AG04449 (cell line): ENCODE measurements at regions not wholly inside any gene's neighbourhood (a gene's known extent, or its start where the extent isn't known, plus 50 kb on each side); places are given as distances from the start of the nearest gene placed in this dataset.

ENCODE experiments used
- CTCF ChIA-PET: fragments of 350-600 bp; formaldehyde crosslinking; extraction: SDS; loops from one replicate; lab custom pipeline; 2021; ENCODE audit warnings: antibody characterized with exemption; lab: Yijun Ruan, JAX
- POLR2A ChIA-PET: fragments of 400-600, 350-600 bp; formaldehyde crosslinking; extraction: SDS; loops from one replicate; lab custom pipeline; 2020; ENCODE audit warnings: antibody characterized with exemption, inconsistent platforms; lab: Yijun Ruan, JAX
- DNase-seq: peaks from one replicate; pipeline ENCODE4 v3.0.0-alpha.2; 2010; ENCODE audit warnings: low read depth, low spot score
- H3K4me3 ChIP-seq: 2 replicates; pipeline ENCODE4 v1.5.1; 2011; ENCODE audit warnings: low read depth, mild to moderate bottlenecking, control low read depth, low read length
- TF ChIP-seq, protein P1 (sequence below): IDR thresholded peaks from one replicate; pipeline ENCODE4 v1.5.1; 2011; ENCODE audit warnings: mild to moderate bottlenecking, moderate library complexity, low read length, control low read depth, inconsistent platforms; ENCODE audit not compliant: insufficient read depth; ENCODE audit errors: missing control alignments

DNA sequence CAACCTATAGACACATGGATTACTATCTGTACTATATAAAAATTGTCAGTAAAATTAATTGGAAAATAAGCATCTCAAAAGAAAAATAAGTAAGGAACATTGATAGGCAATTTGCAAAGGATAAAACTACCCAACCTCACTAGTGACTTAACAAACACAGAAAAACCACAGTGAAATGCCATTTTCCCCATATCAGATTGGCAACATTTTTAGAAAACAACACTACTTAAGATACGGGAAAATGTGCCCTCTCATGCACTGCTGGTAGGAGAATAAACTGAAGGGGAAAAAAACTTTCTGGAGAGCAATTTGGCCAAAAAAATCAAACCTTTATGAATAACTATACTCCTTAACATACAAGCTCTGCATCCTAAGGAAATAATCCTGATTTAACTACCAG lies 254.0 kb downstream of the DEPDC1B start:
- H3K4me3 ChIP-seq = no peak overlapping the region
- TF ChIP-seq, protein P1, sequence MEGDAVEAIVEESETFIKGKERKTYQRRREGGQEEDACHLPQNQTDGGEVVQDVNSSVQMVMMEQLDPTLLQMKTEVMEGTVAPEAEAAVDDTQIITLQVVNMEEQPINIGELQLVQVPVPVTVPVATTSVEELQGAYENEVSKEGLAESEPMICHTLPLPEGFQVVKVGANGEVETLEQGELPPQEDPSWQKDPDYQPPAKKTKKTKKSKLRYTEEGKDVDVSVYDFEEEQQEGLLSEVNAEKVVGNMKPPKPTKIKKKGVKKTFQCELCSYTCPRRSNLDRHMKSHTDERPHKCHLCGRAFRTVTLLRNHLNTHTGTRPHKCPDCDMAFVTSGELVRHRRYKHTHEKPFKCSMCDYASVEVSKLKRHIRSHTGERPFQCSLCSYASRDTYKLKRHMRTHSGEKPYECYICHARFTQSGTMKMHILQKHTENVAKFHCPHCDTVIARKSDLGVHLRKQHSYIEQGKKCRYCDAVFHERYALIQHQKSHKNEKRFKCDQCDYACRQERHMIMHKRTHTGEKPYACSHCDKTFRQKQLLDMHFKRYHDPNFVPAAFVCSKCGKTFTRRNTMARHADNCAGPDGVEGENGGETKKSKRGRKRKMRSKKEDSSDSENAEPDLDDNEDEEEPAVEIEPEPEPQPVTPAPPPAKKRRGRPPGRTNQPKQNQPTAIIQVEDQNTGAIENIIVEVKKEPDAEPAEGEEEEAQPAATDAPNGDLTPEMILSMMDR = no peak
- no peak for DNase-seq
- ChIA-PET CTCF (no interaction called here), POLR2A (no interaction called here)

DNA sequence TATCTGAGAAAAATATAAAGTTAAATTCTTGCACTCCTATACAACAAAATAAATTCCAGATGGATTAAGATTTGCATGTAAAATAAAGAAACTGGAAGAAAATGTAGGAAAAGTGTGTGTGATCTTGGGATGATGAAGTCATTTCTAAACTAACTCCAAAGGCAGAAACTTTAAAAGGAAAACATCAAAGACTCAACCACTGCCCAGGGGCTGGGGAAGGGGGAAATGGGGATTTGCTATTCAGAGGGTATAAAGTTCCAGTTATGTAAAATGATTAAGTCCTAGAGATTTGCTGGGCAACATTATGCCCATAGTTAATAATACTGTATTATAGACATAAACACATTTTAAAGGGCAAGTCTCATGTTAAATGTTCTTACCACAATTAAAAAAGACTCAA lies 254.5 kb downstream of the DEPDC1B start:
- DNase-seq = no peak
- POLR2A ChIA-PET = no interaction called here

DNA sequence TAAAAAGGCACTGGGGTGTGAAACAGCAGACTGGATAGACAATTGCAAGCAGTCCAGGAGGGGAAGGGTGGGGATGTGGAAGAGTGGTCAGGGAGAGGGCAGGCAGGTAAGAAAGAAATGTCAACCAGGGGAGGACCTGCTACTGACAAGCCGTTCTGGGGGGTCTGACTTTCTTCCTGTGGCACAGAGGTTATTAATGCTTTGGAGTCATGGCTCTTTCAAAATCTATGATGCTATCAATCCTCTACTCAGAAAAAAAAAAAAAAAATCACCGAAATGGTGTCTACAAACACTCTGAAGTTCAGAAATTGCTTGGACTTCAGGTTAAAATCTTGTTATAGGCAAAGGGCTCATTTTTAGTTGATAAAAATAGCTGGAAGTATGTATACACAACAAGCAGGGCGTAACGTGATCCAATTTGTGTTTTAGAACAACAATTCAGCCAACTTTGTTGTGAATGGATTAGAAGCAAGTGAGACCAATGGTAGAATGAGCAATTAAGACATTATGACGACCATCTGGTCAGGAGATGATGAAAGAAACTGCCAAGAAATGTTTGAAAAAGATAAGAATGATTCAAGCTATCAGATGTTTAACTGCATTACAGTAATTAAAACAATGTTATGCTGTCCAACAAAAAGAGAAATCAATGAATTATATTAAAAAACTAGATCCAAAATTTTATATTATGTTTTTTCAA lies 255.2 kb downstream of the DEPDC1B start:
- ChIA-PET CTCF (no interaction called here), POLR2A (no interaction called here)
- TF ChIP-seq, protein P1 = no peak
- no peak for DNase-seq
- no peak overlapping the region for H3K4me3 ChIP-seq

More for the DNA sequence above, 254.5 kb downstream of the DEPDC1B start:
- no peak overlapping the region for H3K4me3 ChIP-seq
- CTCF ChIA-PET = no interaction called here
- TF ChIP-seq, protein P1 = no peak

DNA sequence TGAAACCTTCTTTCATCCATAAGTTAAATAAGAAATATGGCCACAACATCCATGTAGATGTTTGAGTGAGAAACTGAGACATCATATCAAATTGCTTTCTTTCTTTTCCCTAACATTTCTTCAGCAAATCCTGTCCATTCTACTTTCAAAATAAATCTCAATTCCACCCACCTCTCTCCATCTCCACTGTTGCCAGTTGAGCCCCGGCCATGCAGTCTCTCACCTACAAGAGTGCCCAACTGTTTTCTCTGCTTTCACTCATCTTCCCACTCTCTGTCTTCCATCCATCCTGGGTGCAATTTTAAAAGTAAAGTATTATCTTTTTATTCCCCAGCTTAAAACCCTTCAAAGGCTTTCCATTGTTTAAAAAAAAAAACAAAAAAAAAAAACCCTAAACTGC lies 260.4 kb downstream of the DEPDC1B start:
- no peak overlapping the region for H3K4me3 ChIP-seq
- no peak for DNase-seq
- TF ChIP-seq, protein P1 = no peak
- ChIA-PET CTCF (no interaction called here), POLR2A (no interaction called here)

DNA sequence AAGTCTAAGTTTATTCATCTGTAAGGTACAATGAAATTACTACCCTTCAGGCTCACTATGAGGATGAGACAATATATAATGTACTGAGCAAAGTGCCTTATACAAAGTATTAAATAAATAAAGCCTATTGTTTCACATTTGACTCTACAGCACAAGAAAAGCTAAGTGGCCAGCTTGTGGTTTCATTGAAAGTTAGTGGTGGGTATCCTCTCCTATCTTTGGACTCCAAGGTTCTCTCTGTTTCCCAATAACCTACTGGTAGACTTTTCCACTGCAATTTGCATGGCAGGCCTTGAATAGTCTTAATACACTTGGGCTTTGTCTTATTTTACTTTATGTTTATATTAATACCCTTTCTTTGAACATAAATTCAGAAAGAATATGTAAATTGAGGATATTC lies 262.7 kb downstream of the DEPDC1B start:
- POLR2A ChIA-PET = no interaction called here
- no peak for DNase-seq
- CTCF ChIA-PET = no interaction called here
- no peak overlapping the region for H3K4me3 ChIP-seq
- TF ChIP-seq, protein P1 = no peak

DNA sequence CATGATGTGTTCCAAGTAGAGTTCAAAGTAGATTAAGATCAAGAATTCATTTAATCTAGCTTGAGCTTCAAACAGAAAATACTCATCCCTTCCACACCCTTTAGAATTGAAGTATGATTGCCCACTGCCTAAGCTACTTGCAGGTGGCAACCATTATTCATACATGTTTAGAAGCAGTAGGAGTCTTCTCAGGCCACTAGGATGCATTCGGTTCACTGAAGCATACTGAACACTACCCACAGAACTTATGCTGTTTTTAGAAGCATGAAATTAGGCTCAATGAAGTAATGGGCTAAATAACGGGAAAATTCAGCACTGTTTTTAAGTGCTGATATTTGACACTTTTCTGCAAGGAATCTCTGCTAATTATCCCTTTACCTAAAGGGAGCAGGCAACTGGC lies 263.4 kb downstream of the DEPDC1B start:
- H3K4me3 ChIP-seq = no peak overlapping the region
- TF ChIP-seq, protein P1 = no peak
- ChIA-PET POLR2A (no interaction called here), CTCF (no interaction called here)
- no peak for DNase-seq
